ENCODE measurements at regions not wholly inside any gene's neighbourhood (a gene's known extent, or its start where the extent isn't known, plus 50 kb on each side); places are given as distances from the start of the nearest gene placed in this dataset.

DNA sequence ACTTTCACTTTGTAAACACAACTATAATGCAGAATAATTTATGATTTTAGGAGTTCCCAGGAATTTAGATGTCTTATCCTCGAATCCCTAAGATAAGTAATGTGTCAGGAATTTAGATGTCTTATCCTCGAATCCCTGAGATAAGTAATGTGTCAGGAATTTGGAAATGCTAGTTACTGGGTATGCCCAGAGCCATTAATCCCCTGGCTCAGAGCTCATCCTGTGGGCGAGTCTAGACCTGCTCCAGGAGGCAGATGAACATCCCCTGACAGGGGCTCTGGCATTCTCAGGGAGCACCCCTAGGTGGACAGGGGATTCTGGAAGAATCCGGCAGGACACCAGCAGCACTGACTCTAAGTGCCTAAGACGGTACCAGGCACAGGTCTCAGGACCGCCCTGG lies 163.3 kb downstream of the ARRDC4 start:
- H3K79me2 ChIP-seq (ENCODE audit: low read length): no peaks in the 10 kb centered on the region
- H3K9me2 ChIP-seq (replicated peaks; ENCODE audit: low read length): no peaks in the 10 kb centered on the region
- BruUV-seq (replicated peaks): no TSS peak
- H2AFZ ChIP-seq (ENCODE audit: low read length): no peak overlapping the region
- H3K9ac ChIP-seq (ENCODE audit: low read length): no peak overlapping the region
- no peaks in the 10 kb centered on the region for H3K36me3 ChIP-seq (ENCODE audit: low read depth, low read length)
- H3K27ac ChIP-seq (ENCODE audit: low read length): no peak overlapping the region
- H3K4me3 ChIP-seq (ENCODE audit: low read length): no peak overlapping the region
- no peak for DNase-seq
- ATAC-seq: no peak
- H3K9me3 ChIP-seq (ENCODE audit: low read length): no peaks in the 10 kb centered on the region
- H3K4me2 ChIP-seq (ENCODE audit: low read length): no peak overlapping the region
- H3K27me3 ChIP-seq (ENCODE audit: low read length): peaks cover 57% of the 10 kb centered on the region
- H3F3A ChIP-seq (ENCODE audit: low read length, unreplicated experiment): no peaks in the 10 kb centered on the region
- POLR2A ChIA-PET (ENCODE audit: unreplicated experiment): no interaction called here
- no peaks in the 10 kb centered on the region for H4K20me1 ChIP-seq (ENCODE audit: low read length)
- no peaks in the 10 kb centered on the region for H3K4me1 ChIP-seq (ENCODE audit: insufficient read depth, low read length)
- intact Hi-C loops (cut with micrococcal nuclease): no loop called here
- TF ChIP-seq, protein P1, sequence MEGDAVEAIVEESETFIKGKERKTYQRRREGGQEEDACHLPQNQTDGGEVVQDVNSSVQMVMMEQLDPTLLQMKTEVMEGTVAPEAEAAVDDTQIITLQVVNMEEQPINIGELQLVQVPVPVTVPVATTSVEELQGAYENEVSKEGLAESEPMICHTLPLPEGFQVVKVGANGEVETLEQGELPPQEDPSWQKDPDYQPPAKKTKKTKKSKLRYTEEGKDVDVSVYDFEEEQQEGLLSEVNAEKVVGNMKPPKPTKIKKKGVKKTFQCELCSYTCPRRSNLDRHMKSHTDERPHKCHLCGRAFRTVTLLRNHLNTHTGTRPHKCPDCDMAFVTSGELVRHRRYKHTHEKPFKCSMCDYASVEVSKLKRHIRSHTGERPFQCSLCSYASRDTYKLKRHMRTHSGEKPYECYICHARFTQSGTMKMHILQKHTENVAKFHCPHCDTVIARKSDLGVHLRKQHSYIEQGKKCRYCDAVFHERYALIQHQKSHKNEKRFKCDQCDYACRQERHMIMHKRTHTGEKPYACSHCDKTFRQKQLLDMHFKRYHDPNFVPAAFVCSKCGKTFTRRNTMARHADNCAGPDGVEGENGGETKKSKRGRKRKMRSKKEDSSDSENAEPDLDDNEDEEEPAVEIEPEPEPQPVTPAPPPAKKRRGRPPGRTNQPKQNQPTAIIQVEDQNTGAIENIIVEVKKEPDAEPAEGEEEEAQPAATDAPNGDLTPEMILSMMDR (conservative IDR thresholded peaks at IDR 0.05; ENCODE audit: low read depth, low read length): no peak
- TF ChIP-seq EZH2 (IDR thresholded peaks at IDR 0.05; ENCODE audit: low read length, unreplicated experiment) (no peak), EZH2phosphoT487 (IDR thresholded peaks at IDR 0.05; ENCODE audit: borderline replicate concordance, low read length) (no peak)
- CTCF ChIA-PET: no interaction called here

DNA sequence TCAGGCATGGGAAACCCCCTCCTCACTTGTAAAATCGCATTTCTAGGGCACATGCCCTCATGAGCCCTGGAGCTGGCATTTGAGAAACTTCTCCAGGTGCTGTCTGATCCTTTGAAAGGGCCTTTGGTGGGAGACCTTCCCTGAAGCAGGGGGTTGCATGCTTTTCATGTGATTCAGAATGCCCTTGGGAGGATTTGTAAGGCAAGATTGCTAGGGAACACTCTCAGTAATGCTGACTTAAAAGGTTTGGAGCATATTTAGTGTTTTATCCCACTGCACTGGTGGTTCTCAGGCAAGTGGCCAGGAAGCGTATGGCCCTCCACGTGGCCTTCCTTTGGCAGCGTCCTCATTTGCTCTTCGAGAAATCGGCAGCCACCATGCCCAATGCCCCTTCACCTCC lies 164.1 kb downstream of the ARRDC4 start:
- no peaks in the 10 kb centered on the region for H3K36me3 ChIP-seq (ENCODE audit: low read depth, low read length)
- TF ChIP-seq, protein P1 (conservative IDR thresholded peaks at IDR 0.05; ENCODE audit: low read depth, low read length): no peak
- no peak for TF ChIP-seq EZH2 (IDR thresholded peaks at IDR 0.05; ENCODE audit: low read length, unreplicated experiment)
- no peak for TF ChIP-seq EZH2phosphoT487 (IDR thresholded peaks at IDR 0.05; ENCODE audit: borderline replicate concordance, low read length)
- DNase-seq: no peak
- BruUV-seq (replicated peaks): no TSS peak
- no peak overlapping the region for H3K4me2 ChIP-seq (ENCODE audit: low read length)
- no peak overlapping the region for H2AFZ ChIP-seq (ENCODE audit: low read length)
- no peaks in the 10 kb centered on the region for H3K9me3 ChIP-seq (ENCODE audit: low read length)
- peaks cover 62% of the 10 kb centered on the region for H3K27me3 ChIP-seq (ENCODE audit: low read length)
- no peaks in the 10 kb centered on the region for H3K79me2 ChIP-seq (ENCODE audit: low read length)
- H3F3A ChIP-seq (ENCODE audit: low read length, unreplicated experiment): no peaks in the 10 kb centered on the region
- no peak overlapping the region for H3K4me3 ChIP-seq (ENCODE audit: low read length)
- H4K20me1 ChIP-seq (ENCODE audit: low read length): no peaks in the 10 kb centered on the region
- no peak for ATAC-seq
- no peaks in the 10 kb centered on the region for H3K9me2 ChIP-seq (replicated peaks; ENCODE audit: low read length)
- H3K9ac ChIP-seq (ENCODE audit: low read length): no peak overlapping the region
- intact Hi-C loops (cut with micrococcal nuclease): no loop called here
- ChIA-PET CTCF (no interaction called here), POLR2A (ENCODE audit: unreplicated experiment) (no interaction called here)
- H3K27ac ChIP-seq (ENCODE audit: low read length): no peak overlapping the region
- H3K4me1 ChIP-seq (ENCODE audit: insufficient read depth, low read length): no peaks in the 10 kb centered on the region

DNA sequence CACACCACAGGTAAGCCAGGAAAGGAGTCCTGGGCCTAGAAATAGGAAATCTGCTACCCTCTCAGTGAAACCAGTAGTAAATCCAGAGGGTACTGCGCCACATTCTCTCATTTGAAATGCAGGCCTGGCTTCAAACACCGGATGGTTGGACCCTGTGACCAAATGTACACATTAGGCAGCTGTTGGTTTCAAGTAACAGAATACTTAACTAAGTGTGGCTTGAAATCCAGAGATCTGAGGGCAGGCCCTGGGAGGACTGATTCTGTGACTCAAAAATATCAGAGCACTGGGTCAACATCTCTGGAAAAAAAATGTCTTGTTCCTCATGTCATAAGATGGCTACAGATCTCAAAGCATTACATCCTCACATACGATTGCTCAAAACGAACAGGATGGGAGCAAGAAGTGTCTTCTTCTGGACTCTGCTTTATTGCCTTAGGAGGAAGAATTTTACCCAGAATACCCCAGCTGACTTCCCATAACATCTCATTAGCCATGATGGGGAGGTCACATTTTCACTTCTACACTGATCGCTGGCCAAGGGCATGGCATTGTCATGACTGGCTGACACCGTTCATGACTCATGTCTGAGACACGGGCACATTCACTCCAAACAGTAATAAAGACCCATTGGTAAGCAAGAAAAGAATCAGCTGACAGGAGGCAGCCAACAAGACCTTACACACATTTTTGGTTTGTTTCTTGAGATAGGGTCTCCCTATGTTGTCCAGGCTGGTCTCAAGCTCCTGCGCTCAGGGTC lies 166.0 kb downstream of the ARRDC4 start:
- DNase-seq (no peak), ATAC-seq (no peak)
- H3K36me3 ChIP-seq (ENCODE audit: low read depth, low read length): no peaks in the 10 kb centered on the region
- BruUV-seq (replicated peaks): no TSS peak
- H3K9me2 ChIP-seq (replicated peaks; ENCODE audit: low read length): no peaks in the 10 kb centered on the region
- no peak overlapping the region for H3K9ac ChIP-seq (ENCODE audit: low read length)
- no peak overlapping the region for H3K27ac ChIP-seq (ENCODE audit: low read length)
- ChIA-PET POLR2A (ENCODE audit: unreplicated experiment) (no interaction called here), CTCF (no interaction called here)
- no peaks in the 10 kb centered on the region for H3K9me3 ChIP-seq (ENCODE audit: low read length)
- no peak overlapping the region for H3K4me3 ChIP-seq (ENCODE audit: low read length)
- no peaks in the 10 kb centered on the region for H3K79me2 ChIP-seq (ENCODE audit: low read length)
- intact Hi-C loops (cut with micrococcal nuclease): no loop called here
- H3K27me3 ChIP-seq (ENCODE audit: low read length): peaks cover 54% of the 10 kb centered on the region
- H3K4me1 ChIP-seq (ENCODE audit: insufficient read depth, low read length): no peaks in the 10 kb centered on the region
- H4K20me1 ChIP-seq (ENCODE audit: low read length): no peaks in the 10 kb centered on the region
- no peaks in the 10 kb centered on the region for H3F3A ChIP-seq (ENCODE audit: low read length, unreplicated experiment)
- H2AFZ ChIP-seq (ENCODE audit: low read length): no peak overlapping the region
- TF ChIP-seq, protein P1 (conservative IDR thresholded peaks at IDR 0.05; ENCODE audit: low read depth, low read length): no peak
- TF ChIP-seq EZH2 (IDR thresholded peaks at IDR 0.05; ENCODE audit: low read length, unreplicated experiment): no peak
- no peak for TF ChIP-seq EZH2phosphoT487 (IDR thresholded peaks at IDR 0.05; ENCODE audit: borderline replicate concordance, low read length)
- no peak overlapping the region for H3K4me2 ChIP-seq (ENCODE audit: low read length)
